Smooth muscle cell (in vitro differentiated cells): ENCODE measurements at regions not wholly inside any gene's neighbourhood (a gene's known extent, or its start where the extent isn't known, plus 50 kb on each side); places are given as distances from the start of the nearest gene placed in this dataset.

Source experiments
- DNase-seq: peaks from one replicate; lab custom pipeline; 2025; ENCODE audit not compliant: unreplicated experiment; lab: John Stamatoyannopoulos, UW
- H2AFZ ChIP-seq: fragments of 200-600 bp; sonication (generic); 2 replicates; pipeline ENCODE4 v1.6.0; 2016; ENCODE audit warnings: antibody characterized with exemption, low read depth, mild to moderate bottlenecking
- H3F3A ChIP-seq: fragments of 200-600 bp; sonication (generic); 2 replicates; pipeline ENCODE4 v1.6.0; 2017; ENCODE audit warnings: antibody characterized with exemption, low read depth
- H3K27ac ChIP-seq: fragments of 200-600 bp; sonication (generic); 2 replicates; pipeline ENCODE4 v1.5.1; 2016; ENCODE audit warnings: low read depth, mild to moderate bottlenecking
- H3K27me3 ChIP-seq: fragments of 200-600 bp; sonication (generic); 2 replicates; pipeline ENCODE4 v1.6.1; 2016; ENCODE audit warnings: low read depth, mild to moderate bottlenecking
- H3K36me3 ChIP-seq: fragments of 200-600 bp; sonication (generic); 2 replicates; pipeline ENCODE4 v1.5.1; 2016; ENCODE audit warnings: low read depth
- H3K4me1 ChIP-seq: fragments of 200-600 bp; sonication (generic); 2 replicates; pipeline ENCODE4 v1.5.1; 2016; ENCODE audit warnings: low read depth
- H3K4me2 ChIP-seq: fragments of 200-600 bp; sonication (generic); 2 replicates; pipeline ENCODE4 v1.6.0; 2016; ENCODE audit warnings: mild to moderate bottlenecking
- H3K4me3 ChIP-seq: fragments of 200-600 bp; sonication (generic); 2 replicates; pipeline ENCODE4 v1.5.1; 2016; ENCODE audit warnings: mild to moderate bottlenecking
- H3K79me2 ChIP-seq: fragments of 200-600 bp; sonication (generic); 2 replicates; pipeline ENCODE4 v1.6.0; 2016; ENCODE audit warnings: low read depth, mild to moderate bottlenecking
- H3K9ac ChIP-seq: fragments of 200-600 bp; sonication (generic); 2 replicates; pipeline ENCODE4 v1.6.0; 2016; ENCODE audit warnings: low read depth
- H3K9me3 ChIP-seq: fragments of 200-600 bp; sonication (generic); replicated peaks from 2 replicates; pipeline ENCODE4 v1.5.1; 2016; ENCODE audit warnings: low read depth
- H4K20me1 ChIP-seq: fragments of 200-600 bp; sonication (generic); 2 replicates; pipeline ENCODE4 v1.6.0; 2016; ENCODE audit warnings: low read depth
- CTCF ChIP-seq: fragments of 200-600 bp; sonication (generic); IDR thresholded peaks from 2 replicates; pipeline ENCODE4 v1.5.1; 2017; ENCODE audit warnings: borderline replicate concordance, mild to moderate bottlenecking, antibody characterized with exemption; ENCODE audit not compliant: insufficient read depth, poor library complexity, severe bottlenecking
- WGBS: methylation state at CpG from one replicate; pipeline ENCODE4 v1.1.7; 2016; ENCODE audit warnings: low lambda C conversion rate; 5-methylcytosine and 5-hydroxymethylcytosine counted together

GRCh38 chr18:56136105-56136504, 502.3 kb downstream of the TXNL1 start:
- Histone ChIP-seq H3K27me3 (no peaks in the 10 kb centered on the region), H3F3A (peaks cover 3% of the 10 kb centered on the region), H3K9ac (no peak overlapping the region), H3K4me3 (no peak overlapping the region), H2AFZ (no peak overlapping the region), H3K79me2 (no peaks in the 10 kb centered on the region), H4K20me1 (no peaks in the 10 kb centered on the region), H3K27ac (no peak overlapping the region), H3K36me3 (no peaks in the 10 kb centered on the region), H3K4me2 (no peak overlapping the region), H3K4me1 (peaks cover 5% of the 10 kb centered on the region), H3K9me3 (no peaks in the 10 kb centered on the region)
- no peak for DNase-seq
- 96% methylated on average over 2 of the region's 2 CpGs for WGBS
- no peak for TF ChIP-seq CTCF

- Histone ChIP-seq H3K27ac (no peak overlapping the region), H3K79me2 (no peaks in the 10 kb centered on the region), H3K4me2 (no peak overlapping the region), H3K4me1 (no peaks in the 10 kb centered on the region), H3K9ac (no peak overlapping the region), H3K27me3 (no peaks in the 10 kb centered on the region), H3K4me3 (no peak overlapping the region), H4K20me1 (no peaks in the 10 kb centered on the region), H2AFZ (no peak overlapping the region), H3F3A (no peaks in the 10 kb centered on the region), H3K9me3 (no peaks in the 10 kb centered on the region), H3K36me3 (no peaks in the 10 kb centered on the region)
- no peak for DNase-seq
- TF ChIP-seq CTCF: no peak
- 96% methylated on average over 2 of the region's 2 CpGs for WGBS
Measured at GRCh38 chr18:56130481-56130880, 507.9 kb downstream of the TXNL1 start.

GRCh38 chr18:56128153-56128791, 510.1 kb downstream of the TXNL1 start:
- H3K9ac ChIP-seq: no peak overlapping the region

More at GRCh38 chr18:56128153-56128791, 510.1 kb downstream of the TXNL1 start:
- no peak for TF ChIP-seq CTCF
- Histone ChIP-seq H3F3A (no peaks in the 10 kb centered on the region), H4K20me1 (no peaks in the 10 kb centered on the region), H3K36me3 (no peaks in the 10 kb centered on the region), H3K79me2 (no peaks in the 10 kb centered on the region), H3K27me3 (no peaks in the 10 kb centered on the region), H3K27ac (no peak overlapping the region), H3K9me3 (no peaks in the 10 kb centered on the region), H3K4me1 (no peaks in the 10 kb centered on the region), H2AFZ (no peak overlapping the region), H3K4me2 (no peak overlapping the region), H3K4me3 (no peak overlapping the region)
- WGBS: 40% methylated on average over 2 of the region's 2 CpGs
- no peak for DNase-seq
